Smooth muscle cell (in vitro differentiated cells): ENCODE measurements at regions not wholly inside any gene's neighbourhood (a gene's known extent, or its start where the extent isn't known, plus 50 kb on each side); places are given as distances from the start of the nearest gene placed in this dataset.

Experiments used
- DNase-seq: peaks from one replicate; lab custom pipeline; 2025; ENCODE audit not compliant: unreplicated experiment; lab: John Stamatoyannopoulos, UW
- H2AFZ ChIP-seq: fragments of 200-600 bp; sonication (generic); 2 replicates; pipeline ENCODE4 v1.6.0; 2016; ENCODE audit warnings: antibody characterized with exemption, low read depth, mild to moderate bottlenecking
- H3F3A ChIP-seq: fragments of 200-600 bp; sonication (generic); 2 replicates; pipeline ENCODE4 v1.6.0; 2017; ENCODE audit warnings: antibody characterized with exemption, low read depth
- H3K27ac ChIP-seq: fragments of 200-600 bp; sonication (generic); 2 replicates; pipeline ENCODE4 v1.5.1; 2016; ENCODE audit warnings: low read depth, mild to moderate bottlenecking
- H3K27me3 ChIP-seq: fragments of 200-600 bp; sonication (generic); 2 replicates; pipeline ENCODE4 v1.6.1; 2016; ENCODE audit warnings: low read depth, mild to moderate bottlenecking
- H3K36me3 ChIP-seq: fragments of 200-600 bp; sonication (generic); 2 replicates; pipeline ENCODE4 v1.5.1; 2016; ENCODE audit warnings: low read depth
- H3K4me1 ChIP-seq: fragments of 200-600 bp; sonication (generic); 2 replicates; pipeline ENCODE4 v1.5.1; 2016; ENCODE audit warnings: low read depth
- H3K4me2 ChIP-seq: fragments of 200-600 bp; sonication (generic); 2 replicates; pipeline ENCODE4 v1.6.0; 2016; ENCODE audit warnings: mild to moderate bottlenecking
- H3K4me3 ChIP-seq: fragments of 200-600 bp; sonication (generic); 2 replicates; pipeline ENCODE4 v1.5.1; 2016; ENCODE audit warnings: mild to moderate bottlenecking
- H3K79me2 ChIP-seq: fragments of 200-600 bp; sonication (generic); 2 replicates; pipeline ENCODE4 v1.6.0; 2016; ENCODE audit warnings: low read depth, mild to moderate bottlenecking
- H3K9ac ChIP-seq: fragments of 200-600 bp; sonication (generic); 2 replicates; pipeline ENCODE4 v1.6.0; 2016; ENCODE audit warnings: low read depth
- H3K9me3 ChIP-seq: fragments of 200-600 bp; sonication (generic); replicated peaks from 2 replicates; pipeline ENCODE4 v1.5.1; 2016; ENCODE audit warnings: low read depth
- H4K20me1 ChIP-seq: fragments of 200-600 bp; sonication (generic); 2 replicates; pipeline ENCODE4 v1.6.0; 2016; ENCODE audit warnings: low read depth
- WGBS: methylation state at CpG from one replicate; pipeline ENCODE4 v1.1.7; 2016; ENCODE audit warnings: low lambda C conversion rate; 5-methylcytosine and 5-hydroxymethylcytosine counted together
- TF ChIP-seq, protein P1 (sequence below): fragments of 200-600 bp; sonication (generic); IDR thresholded peaks from 2 replicates; pipeline ENCODE4 v1.5.1; 2017; ENCODE audit warnings: borderline replicate concordance, mild to moderate bottlenecking, antibody characterized with exemption; ENCODE audit not compliant: insufficient read depth, poor library complexity, severe bottlenecking

DNA sequence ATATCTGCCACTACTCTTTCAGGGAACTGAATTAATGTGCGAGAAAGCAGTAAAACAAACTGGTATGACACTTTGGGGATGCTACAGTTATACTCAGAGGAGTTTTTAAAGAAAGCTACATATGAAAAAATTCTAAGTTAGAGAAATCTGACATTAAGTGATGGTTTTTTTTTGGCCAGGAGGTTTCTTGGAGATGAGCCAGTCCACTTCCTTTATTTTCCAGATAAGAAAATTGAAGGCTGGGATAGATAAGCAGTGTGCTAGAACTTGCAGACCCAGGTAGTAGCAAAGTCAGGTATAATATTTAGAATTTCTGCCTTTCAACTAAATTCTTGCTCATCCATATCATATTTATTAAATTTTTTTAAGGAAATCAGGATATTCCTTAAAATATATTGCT is 106.8 kb downstream of the FAT4 start:
- no peaks in the 10 kb centered on the region for H3K4me1 ChIP-seq
- no peaks in the 10 kb centered on the region for H3K27me3 ChIP-seq
- no peak for DNase-seq
- H3K9ac ChIP-seq = no peak overlapping the region
- TF ChIP-seq, protein P1, sequence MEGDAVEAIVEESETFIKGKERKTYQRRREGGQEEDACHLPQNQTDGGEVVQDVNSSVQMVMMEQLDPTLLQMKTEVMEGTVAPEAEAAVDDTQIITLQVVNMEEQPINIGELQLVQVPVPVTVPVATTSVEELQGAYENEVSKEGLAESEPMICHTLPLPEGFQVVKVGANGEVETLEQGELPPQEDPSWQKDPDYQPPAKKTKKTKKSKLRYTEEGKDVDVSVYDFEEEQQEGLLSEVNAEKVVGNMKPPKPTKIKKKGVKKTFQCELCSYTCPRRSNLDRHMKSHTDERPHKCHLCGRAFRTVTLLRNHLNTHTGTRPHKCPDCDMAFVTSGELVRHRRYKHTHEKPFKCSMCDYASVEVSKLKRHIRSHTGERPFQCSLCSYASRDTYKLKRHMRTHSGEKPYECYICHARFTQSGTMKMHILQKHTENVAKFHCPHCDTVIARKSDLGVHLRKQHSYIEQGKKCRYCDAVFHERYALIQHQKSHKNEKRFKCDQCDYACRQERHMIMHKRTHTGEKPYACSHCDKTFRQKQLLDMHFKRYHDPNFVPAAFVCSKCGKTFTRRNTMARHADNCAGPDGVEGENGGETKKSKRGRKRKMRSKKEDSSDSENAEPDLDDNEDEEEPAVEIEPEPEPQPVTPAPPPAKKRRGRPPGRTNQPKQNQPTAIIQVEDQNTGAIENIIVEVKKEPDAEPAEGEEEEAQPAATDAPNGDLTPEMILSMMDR = no peak
- H3K9me3 ChIP-seq = no peaks in the 10 kb centered on the region
- H2AFZ ChIP-seq = no peak overlapping the region
- no peak overlapping the region for H3K4me3 ChIP-seq
- no peaks in the 10 kb centered on the region for H4K20me1 ChIP-seq
- H3K79me2 ChIP-seq = no peaks in the 10 kb centered on the region
- no peaks in the 10 kb centered on the region for H3F3A ChIP-seq
- 100% methylated on average over 1 of the region's 1 CpG for WGBS
- no peak overlapping the region for H3K4me2 ChIP-seq
- no peak overlapping the region for H3K27ac ChIP-seq
- no peaks in the 10 kb centered on the region for H3K36me3 ChIP-seq

DNA sequence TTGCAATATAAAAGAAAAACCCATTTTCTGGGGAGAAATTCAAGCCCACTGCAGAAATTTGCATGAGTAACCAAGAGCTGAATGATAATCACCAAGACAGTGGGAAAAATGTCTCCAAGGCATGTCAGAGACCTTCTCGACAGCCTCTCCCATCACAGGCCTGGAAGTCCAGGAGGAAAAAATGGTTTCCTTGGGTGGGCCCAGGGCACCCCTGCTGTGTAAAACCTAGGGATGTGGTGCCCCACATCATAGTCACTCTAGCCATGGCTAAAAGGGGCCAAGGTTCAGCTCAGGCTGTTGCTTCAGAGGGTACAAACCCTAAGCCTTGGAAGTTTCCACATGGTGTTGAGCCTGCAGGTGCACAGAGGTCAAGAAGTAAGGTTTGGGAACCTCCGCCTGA is 108.4 kb downstream of the FAT4 start:
- Histone ChIP-seq H3F3A (no peaks in the 10 kb centered on the region), H4K20me1 (no peaks in the 10 kb centered on the region), H2AFZ (no peak overlapping the region), H3K4me3 (no peak overlapping the region), H3K9ac (no peak overlapping the region), H3K4me2 (no peak overlapping the region), H3K4me1 (no peaks in the 10 kb centered on the region), H3K27ac (no peak overlapping the region), H3K27me3 (no peaks in the 10 kb centered on the region), H3K9me3 (no peaks in the 10 kb centered on the region), H3K79me2 (no peaks in the 10 kb centered on the region), H3K36me3 (no peaks in the 10 kb centered on the region)
- TF ChIP-seq, protein P1 = no peak
- DNase-seq = no peak
- 98% methylated on average over 2 of the region's 2 CpGs for WGBS

DNA sequence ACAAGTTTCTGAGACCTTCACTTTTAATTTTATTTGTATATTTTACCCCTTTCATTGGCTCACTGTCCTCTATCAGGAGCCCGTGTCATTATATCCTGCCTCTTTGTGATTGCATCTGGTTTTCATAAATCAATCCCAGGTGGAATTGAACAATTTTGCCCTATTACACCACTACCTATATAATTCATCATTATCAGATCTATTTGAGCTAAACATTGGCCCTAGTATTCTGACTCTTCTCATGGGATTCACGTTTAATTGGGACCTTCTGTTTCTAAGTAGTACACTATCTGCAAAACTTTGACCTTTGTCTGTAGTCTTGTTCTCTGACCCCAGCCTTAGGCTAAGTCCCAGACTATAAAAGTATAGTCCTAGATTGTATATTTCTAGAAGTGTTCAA is 114.1 kb downstream of the FAT4 start:
- no peak overlapping the region for H3K27ac ChIP-seq
- H3K4me1 ChIP-seq = no peaks in the 10 kb centered on the region
- no peaks in the 10 kb centered on the region for H3K79me2 ChIP-seq
- no peaks in the 10 kb centered on the region for H3K36me3 ChIP-seq
- DNase-seq = no peak
- no peak overlapping the region for H3K9ac ChIP-seq
- 87% methylated on average over 2 of the region's 2 CpGs for WGBS
- H3K27me3 ChIP-seq = no peaks in the 10 kb centered on the region
- TF ChIP-seq, protein P1 = no peak
- no peaks in the 10 kb centered on the region for H3K9me3 ChIP-seq
- H2AFZ ChIP-seq = no peak overlapping the region
- H4K20me1 ChIP-seq = no peaks in the 10 kb centered on the region
- no peak overlapping the region for H3K4me2 ChIP-seq
- H3F3A ChIP-seq = peaks cover 2% of the 10 kb centered on the region
- no peak overlapping the region for H3K4me3 ChIP-seq

DNA sequence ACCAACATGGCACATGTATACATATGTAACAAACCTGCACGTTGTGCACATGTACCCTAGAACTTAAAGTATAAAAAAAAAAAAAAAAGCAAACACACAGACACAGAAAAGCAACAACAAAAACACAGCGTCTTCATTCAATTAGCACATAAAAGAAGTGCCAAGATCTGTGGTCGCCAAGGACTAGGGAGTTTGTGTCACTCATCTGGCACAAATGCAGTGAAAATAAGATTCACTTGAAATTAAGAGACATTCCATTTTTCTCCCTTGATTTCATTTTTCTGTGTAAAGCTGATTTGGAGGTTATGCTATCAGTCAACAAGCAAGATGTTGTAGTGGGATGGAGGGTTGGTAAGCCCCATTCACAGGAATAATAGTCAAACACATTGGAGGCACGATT is 115.3 kb downstream of the FAT4 start:
- Histone ChIP-seq H3K36me3 (no peaks in the 10 kb centered on the region), H3K4me3 (no peak overlapping the region), H3K27ac (no peak overlapping the region), H3K4me2 (no peak overlapping the region), H3K4me1 (no peaks in the 10 kb centered on the region), H4K20me1 (no peaks in the 10 kb centered on the region), H3K79me2 (no peaks in the 10 kb centered on the region), H3K9me3 (no peaks in the 10 kb centered on the region), H3K9ac (no peak overlapping the region), H2AFZ (no peak overlapping the region), H3K27me3 (no peaks in the 10 kb centered on the region), H3F3A (peaks cover 4% of the 10 kb centered on the region)
- no peak for DNase-seq
- WGBS = 78% methylated on average over 4 of the region's 4 CpGs
- TF ChIP-seq, protein P1 = no peak
